ENCODE measurements at regions not wholly inside any gene's neighbourhood (a gene's known extent, or its start where the extent isn't known, plus 50 kb on each side); places are given as distances from the start of the nearest gene placed in this dataset.
"Not testable (repeated sequence)": the region's sequence is repeated elsewhere in the genome, so short reads cannot be mapped to it uniquely, and the experiment has no call there.

GRCh38 chr1:213585959-213586586, 401.7 kb upstream of the PROX1 start:
- DNase-seq (no peak), ATAC-seq (no peak)
- H3K36me3 ChIP-seq = no peaks in the 10 kb centered on the region
- intact Hi-C loops (cut with DNase I) = no loop called here
- no peak overlapping the region for H3K27ac ChIP-seq
- no peaks in the 10 kb centered on the region for H3K4me1 ChIP-seq
- H3K9me3 ChIP-seq = no peaks in the 10 kb centered on the region
- H3K4me3 ChIP-seq = no peak overlapping the region
- H3K27me3 ChIP-seq (ENCODE audit: low read depth) = no peaks in the 10 kb centered on the region
- TF ChIP-seq, protein P1, sequence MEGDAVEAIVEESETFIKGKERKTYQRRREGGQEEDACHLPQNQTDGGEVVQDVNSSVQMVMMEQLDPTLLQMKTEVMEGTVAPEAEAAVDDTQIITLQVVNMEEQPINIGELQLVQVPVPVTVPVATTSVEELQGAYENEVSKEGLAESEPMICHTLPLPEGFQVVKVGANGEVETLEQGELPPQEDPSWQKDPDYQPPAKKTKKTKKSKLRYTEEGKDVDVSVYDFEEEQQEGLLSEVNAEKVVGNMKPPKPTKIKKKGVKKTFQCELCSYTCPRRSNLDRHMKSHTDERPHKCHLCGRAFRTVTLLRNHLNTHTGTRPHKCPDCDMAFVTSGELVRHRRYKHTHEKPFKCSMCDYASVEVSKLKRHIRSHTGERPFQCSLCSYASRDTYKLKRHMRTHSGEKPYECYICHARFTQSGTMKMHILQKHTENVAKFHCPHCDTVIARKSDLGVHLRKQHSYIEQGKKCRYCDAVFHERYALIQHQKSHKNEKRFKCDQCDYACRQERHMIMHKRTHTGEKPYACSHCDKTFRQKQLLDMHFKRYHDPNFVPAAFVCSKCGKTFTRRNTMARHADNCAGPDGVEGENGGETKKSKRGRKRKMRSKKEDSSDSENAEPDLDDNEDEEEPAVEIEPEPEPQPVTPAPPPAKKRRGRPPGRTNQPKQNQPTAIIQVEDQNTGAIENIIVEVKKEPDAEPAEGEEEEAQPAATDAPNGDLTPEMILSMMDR (IDR thresholded peaks at IDR 0.05) = no peak

DNA sequence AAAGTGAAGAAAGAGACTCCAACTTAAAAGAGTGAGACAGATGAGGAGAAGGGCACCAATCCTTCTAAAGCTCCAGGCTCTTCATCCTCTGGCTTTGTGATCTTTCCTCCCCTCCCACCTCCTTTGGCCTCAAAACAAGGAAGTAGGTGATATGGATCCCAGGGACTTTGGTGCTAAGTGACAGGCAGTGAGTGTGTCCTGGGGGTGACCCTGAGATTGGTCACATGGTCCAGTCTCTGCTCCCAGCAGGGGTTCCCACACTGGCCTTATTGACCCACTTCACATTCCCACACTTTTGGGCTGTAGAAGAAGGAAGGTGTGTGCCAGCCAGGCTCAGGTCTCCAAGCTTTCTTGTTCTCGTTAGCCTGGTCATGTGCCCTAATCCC, 401.2 kb upstream of the PROX1 start:
- Histone ChIP-seq H3K4me3 (no peak overlapping the region), H3K36me3 (no peaks in the 10 kb centered on the region), H3K27ac (no peak overlapping the region), H3K9me3 (no peaks in the 10 kb centered on the region), H3K27me3 (ENCODE audit: low read depth) (no peaks in the 10 kb centered on the region), H3K4me1 (no peaks in the 10 kb centered on the region)
- TF ChIP-seq, protein P1 (IDR thresholded peaks at IDR 0.05) = no peak
- DNase-seq (no peak), ATAC-seq (no peak)
- intact Hi-C loops (cut with DNase I) = no loop called here

GRCh38 chr1:213596729-213597128, 391.0 kb upstream of the PROX1 start:
- Histone ChIP-seq H3K27me3 (ENCODE audit: low read depth) (no peaks in the 10 kb centered on the region), H3K27ac (no peak overlapping the region), H3K4me1 (no peaks in the 10 kb centered on the region), H3K36me3 (no peaks in the 10 kb centered on the region), H3K4me3 (no peak overlapping the region), H3K9me3 (no peaks in the 10 kb centered on the region)
- ATAC-seq (no peak), DNase-seq (no peak)
- TF ChIP-seq, protein P1 (IDR thresholded peaks at IDR 0.05) = no peak
- intact Hi-C loops (cut with DNase I) = no loop called here

GRCh38 chr1:213598263-213598662, 389.5 kb upstream of the PROX1 start:
- DNase-seq (no peak), ATAC-seq (no peak)
- Histone ChIP-seq H3K27ac (no peak overlapping the region), H3K36me3 (no peaks in the 10 kb centered on the region), H3K27me3 (ENCODE audit: low read depth) (no peaks in the 10 kb centered on the region), H3K4me1 (no peaks in the 10 kb centered on the region), H3K9me3 (no peaks in the 10 kb centered on the region), H3K4me3 (no peak overlapping the region)
- intact Hi-C loops (cut with DNase I) = no loop called here
- TF ChIP-seq, protein P1 (IDR thresholded peaks at IDR 0.05) = no peak

DNA sequence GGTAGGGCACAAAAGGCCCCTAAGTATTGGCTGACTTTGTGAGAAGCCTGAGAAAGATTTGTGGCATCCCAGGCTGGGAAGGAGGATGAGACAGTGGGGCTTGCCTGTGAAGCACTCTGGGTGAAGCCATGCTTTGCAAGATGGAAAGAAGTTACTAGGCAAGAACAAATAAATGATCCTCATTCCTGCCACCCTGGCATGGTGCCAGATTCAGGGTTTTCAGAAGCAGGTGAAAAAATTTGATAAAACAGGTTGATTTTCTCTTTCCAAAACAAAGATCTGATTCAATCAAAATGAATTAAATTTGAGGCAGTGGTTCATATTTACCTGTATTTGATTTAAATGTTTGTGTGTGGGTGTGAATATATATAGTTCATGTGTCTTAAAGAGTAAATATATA, 386.9 kb upstream of the PROX1 start:
- no peak overlapping the region for H3K27ac ChIP-seq
- no peak for ATAC-seq
- no peaks in the 10 kb centered on the region for H3K36me3 ChIP-seq
- H3K4me3 ChIP-seq = no peak overlapping the region
- no peak for DNase-seq
- H3K27me3 ChIP-seq (ENCODE audit: low read depth) = no peaks in the 10 kb centered on the region
- no peaks in the 10 kb centered on the region for H3K4me1 ChIP-seq
- TF ChIP-seq, protein P1 (IDR thresholded peaks at IDR 0.05) = no peak
- intact Hi-C loops (cut with DNase I) = no loop called here
- no peaks in the 10 kb centered on the region for H3K9me3 ChIP-seq

DNA sequence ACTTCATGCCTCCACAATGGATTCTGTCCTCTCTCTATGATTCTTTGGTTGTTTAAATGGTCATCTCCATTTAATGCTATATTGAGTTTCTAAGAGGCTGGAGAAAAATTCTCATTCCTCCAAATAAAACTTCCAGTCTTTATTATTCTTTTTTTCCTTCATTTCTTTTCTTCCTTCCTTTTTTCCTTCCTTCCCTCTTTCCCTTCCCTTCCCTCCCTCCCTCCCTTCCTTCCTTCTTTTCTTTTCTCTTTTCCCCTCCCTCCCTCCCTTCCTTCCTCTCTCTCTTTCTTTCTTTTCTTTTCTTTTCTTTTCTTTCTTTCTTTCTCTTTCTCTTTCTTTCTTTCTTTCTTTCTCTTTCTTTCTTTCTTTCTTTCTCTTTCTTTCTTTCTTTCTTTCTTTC, 386.1 kb upstream of the PROX1 start:
- intact Hi-C loops (cut with DNase I); H3K9me3 ChIP-seq; ATAC-seq: not testable (repeated sequence)

More for the DNA sequence above, 386.1 kb upstream of the PROX1 start:
- DNase-seq; H3K36me3 ChIP-seq; H3K27me3 ChIP-seq (ENCODE audit: low read depth); H3K27ac ChIP-seq; H3K4me3 ChIP-seq; H3K4me1 ChIP-seq: not testable (repeated sequence)

Data from lower lobe of right lung (tissue), 2 donors.